Activated naive CD4-positive, alpha-beta T cell treated with anti-CD3 and anti-CD28 coated beads, Interleukin-2, amount 10 ng/mL, durations not matched to agents 7 days and 5 days (primary cell): ENCODE measurements at regions not wholly inside any gene's neighbourhood (a gene's known extent, or its start where the extent isn't known, plus 50 kb on each side); places are given as distances from the start of the nearest gene placed in this dataset.
A peak's percentile ranks its signal among the peaks of the same experiment; 100 is the strongest.

Experiments used
- CTCF ChIA-PET: fragments of 350-600 bp; sonication (Branson Sonifier 250); formaldehyde crosslinking; loops from one replicate; lab custom pipeline; 2021; ENCODE audit warnings: antibody characterized with exemption; lab: Charles Lee
- DNase-seq: peaks from one replicate; pipeline ENCODE4 v3.0.0-alpha.2; 2020
- H3K27ac Mint-ChIP-seq: one replicate; pipeline ENCODE4 v1.8.0; 2021; ENCODE audit warnings: mild to moderate bottlenecking, moderate library complexity, mixed read lengths
- H3K27me3 Mint-ChIP-seq: one replicate; pipeline ENCODE4 v1.8.0; 2021; ENCODE audit warnings: mild to moderate bottlenecking, mixed read lengths
- H3K36me3 Mint-ChIP-seq: one replicate; pipeline ENCODE4 v1.8.0; 2021; ENCODE audit warnings: mixed read lengths
- H3K4me1 Mint-ChIP-seq: one replicate; pipeline ENCODE4 v1.8.0; 2021; ENCODE audit warnings: mixed read lengths
- H3K4me3 Mint-ChIP-seq: one replicate; pipeline ENCODE4 v1.8.0; 2021; ENCODE audit warnings: mild to moderate bottlenecking, moderate library complexity, mixed read lengths
- H3K9me3 Mint-ChIP-seq: one replicate; pipeline ENCODE4 v1.8.0; 2021; ENCODE audit warnings: mixed read lengths

GRCh38 chr3:128569756-128570155, 76.8 kb upstream of the GATA2 start:
- no peak for DNase-seq
- Mint-ChIP-seq H3K27ac (no peak overlapping the region), H3K4me3 (no peak overlapping the region), H3K4me1 (peaks cover 17% of the 10 kb centered on the region), H3K27me3 (peaks cover 50% of the 10 kb centered on the region), H3K36me3 (no peaks in the 10 kb centered on the region), H3K9me3 (no peaks in the 10 kb centered on the region)
- CTCF ChIA-PET, result no interaction called here

DNA sequence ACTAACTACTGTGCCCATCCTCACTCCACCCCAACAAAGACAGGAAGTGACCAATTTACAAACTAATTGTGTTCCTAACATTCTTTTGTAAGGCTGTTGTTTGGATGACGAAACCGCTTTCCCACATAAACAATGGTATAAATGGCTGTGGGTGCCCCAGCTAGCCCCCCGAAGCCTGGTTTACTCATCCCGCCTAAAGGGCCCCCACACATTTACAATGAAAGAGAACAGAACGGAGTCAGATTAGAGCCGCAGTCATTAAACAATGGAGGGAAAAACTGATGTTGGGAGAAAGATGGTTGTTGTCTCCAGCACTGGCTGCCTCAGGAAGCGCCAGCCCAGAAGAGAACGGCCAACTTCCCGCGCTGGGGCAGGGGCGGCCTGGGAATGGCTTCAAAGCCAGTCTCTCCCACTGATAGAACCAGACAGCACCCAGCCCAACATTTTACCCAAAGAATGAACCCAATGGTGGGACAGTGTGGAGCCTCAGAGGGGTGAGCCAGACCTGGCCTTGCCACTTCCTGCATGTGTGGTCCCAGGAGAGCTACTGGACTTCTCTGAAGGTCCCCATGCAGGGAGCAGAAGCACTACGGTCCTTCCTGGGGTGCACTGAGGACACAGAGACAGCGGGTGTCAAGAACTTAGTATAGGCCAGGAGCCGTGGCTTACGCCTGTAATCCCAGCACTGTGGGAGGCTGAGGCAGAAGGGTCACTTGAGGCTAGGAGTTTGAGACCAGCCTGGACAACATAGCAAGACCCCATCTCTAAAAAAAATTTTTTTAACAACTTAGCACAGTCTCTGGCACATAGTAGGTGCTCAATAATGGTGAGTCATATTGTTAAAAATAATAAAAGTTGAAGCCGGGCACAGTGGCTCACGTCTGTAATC, 75.8 kb upstream of the GATA2 start:
- H3K27ac Mint-ChIP-seq, result no peak overlapping the region
- H3K36me3 Mint-ChIP-seq, result no peaks in the 10 kb centered on the region
- CTCF ChIA-PET, result no interaction called here

DNA sequence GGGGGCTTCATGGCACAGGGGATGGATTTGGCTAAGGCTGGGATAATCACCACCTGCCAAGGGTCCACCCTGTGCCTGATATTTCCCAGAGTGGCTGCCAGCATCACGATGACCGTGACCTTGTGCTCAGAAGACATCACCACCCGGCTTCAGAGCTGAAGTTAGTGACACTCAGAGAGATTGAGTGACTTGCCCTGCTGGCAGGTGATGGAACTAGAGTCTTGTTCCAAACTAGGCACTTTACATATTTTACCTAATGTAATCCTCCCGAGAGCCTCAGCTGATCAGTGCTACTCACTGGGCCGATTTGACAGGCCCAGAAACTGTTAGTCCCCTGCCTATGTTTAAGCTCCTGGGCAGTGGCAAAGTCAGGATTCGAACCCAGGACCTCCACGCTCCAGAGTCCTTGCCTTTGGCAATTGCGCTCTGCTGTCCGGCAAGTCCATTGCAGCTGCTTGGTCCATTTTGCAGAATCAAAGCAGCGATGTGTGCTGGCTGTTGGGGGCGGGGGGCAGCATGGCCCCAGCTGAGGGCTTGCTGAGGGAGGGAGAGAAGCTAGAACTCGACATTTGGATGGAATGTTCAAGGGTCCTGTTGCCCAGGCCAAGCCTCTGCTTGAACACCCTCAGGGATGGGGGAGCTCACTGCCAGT, 74.8 kb upstream of the GATA2 start:
- Mint-ChIP-seq H3K9me3 (no peaks in the 10 kb centered on the region), H3K27me3 (peaks cover 36% of the 10 kb centered on the region), H3K4me3 (no peak overlapping the region), H3K36me3 (no peaks in the 10 kb centered on the region), H3K27ac (no peak overlapping the region), H3K4me1 (peaks cover 7% of the 10 kb centered on the region)
- CTCF ChIA-PET, result interaction anchor here (2.0 kb wide), 1 partner anchor 71 kb away, joined by 6 read pairs; no protein-coding TSS in a partner anchor
- no peak for DNase-seq

More for the DNA sequence above, 75.8 kb upstream of the GATA2 start:
- DNase-seq, result no peak
- no peaks in the 10 kb centered on the region for H3K9me3 Mint-ChIP-seq
- no peak overlapping the region for H3K4me3 Mint-ChIP-seq
- H3K27me3 Mint-ChIP-seq, result peaks cover 40% of the 10 kb centered on the region
- peaks cover 17% of the 10 kb centered on the region for H3K4me1 Mint-ChIP-seq

GRCh38 chr3:128567141-128567540, 74.1 kb upstream of the GATA2 start:
- Mint-ChIP-seq H3K27ac (no peak overlapping the region), H3K27me3 (peaks cover 30% of the 10 kb centered on the region), H3K4me3 (no peak overlapping the region), H3K4me1 (no peaks in the 10 kb centered on the region), H3K36me3 (no peaks in the 10 kb centered on the region), H3K9me3 (no peaks in the 10 kb centered on the region)
- CTCF ChIA-PET, result interaction anchor here (2.0 kb wide), 1 partner anchor 70 kb away, joined by 6 read pairs; no protein-coding TSS in a partner anchor
- no peak for DNase-seq

DNA sequence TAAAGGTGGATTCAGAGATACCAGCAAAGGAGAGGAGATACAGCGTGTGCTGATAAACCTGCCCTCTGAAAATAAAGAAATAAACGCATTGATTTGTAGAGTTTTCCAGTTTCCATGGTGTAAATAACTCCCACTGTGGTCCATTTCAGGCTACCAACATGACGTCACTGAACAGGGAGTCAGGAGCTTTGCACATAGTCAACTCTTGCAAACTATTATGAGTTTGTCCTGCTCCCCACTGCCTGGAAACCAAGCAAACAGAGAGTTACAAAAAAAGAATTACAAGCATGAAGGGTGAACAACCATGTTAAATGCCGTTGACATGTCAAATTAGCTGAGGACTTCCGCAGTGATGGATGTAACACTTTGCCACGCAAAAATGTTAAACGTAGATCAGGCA, 70.4 kb upstream of the GATA2 start:
- H3K4me3 Mint-ChIP-seq, result no peak overlapping the region
- no peaks in the 10 kb centered on the region for H3K9me3 Mint-ChIP-seq
- CTCF ChIA-PET, result interaction anchor here (0.7 kb wide), 1 partner anchor 43 kb away, joined by 3 read pairs; no protein-coding TSS in a partner anchor
- DNase-seq, result no peak
- H3K4me1 Mint-ChIP-seq, result peaks cover 10% of the 10 kb centered on the region
- H3K27me3 Mint-ChIP-seq, result peaks cover 46% of the 10 kb centered on the region
- H3K27ac Mint-ChIP-seq, result no peak overlapping the region
- H3K36me3 Mint-ChIP-seq, result no peaks in the 10 kb centered on the region

- no peak overlapping the region for H3K27ac Mint-ChIP-seq
- DNase-seq, result no peak
- H3K4me3 Mint-ChIP-seq, result no peak overlapping the region
- CTCF ChIA-PET, result no interaction called here
- peaks cover 64% of the 10 kb centered on the region for H3K27me3 Mint-ChIP-seq
- no peaks in the 10 kb centered on the region for H3K9me3 Mint-ChIP-seq
- no peaks in the 10 kb centered on the region for H3K36me3 Mint-ChIP-seq
- peaks cover 10% of the 10 kb centered on the region for H3K4me1 Mint-ChIP-seq
These were observed 68.5 kb upstream of the GATA2 start for GRCh38 chr3:128561504-128561903.

GRCh38 chr3:128560768-128561167, 67.8 kb upstream of the GATA2 start:
- H3K9me3 Mint-ChIP-seq, result no peaks in the 10 kb centered on the region
- H3K27me3 Mint-ChIP-seq, result peaks cover 66% of the 10 kb centered on the region
- H3K4me1 Mint-ChIP-seq, result peaks cover 10% of the 10 kb centered on the region
- H3K36me3 Mint-ChIP-seq, result no peaks in the 10 kb centered on the region
- H3K4me3 Mint-ChIP-seq, result no peak overlapping the region
- H3K27ac Mint-ChIP-seq, result no peak overlapping the region
- no peak for DNase-seq
- CTCF ChIA-PET, result interaction anchor here (0.9 kb wide), 1 partner anchor 12 kb away, joined by 3 read pairs; no protein-coding TSS in a partner anchor

DNA sequence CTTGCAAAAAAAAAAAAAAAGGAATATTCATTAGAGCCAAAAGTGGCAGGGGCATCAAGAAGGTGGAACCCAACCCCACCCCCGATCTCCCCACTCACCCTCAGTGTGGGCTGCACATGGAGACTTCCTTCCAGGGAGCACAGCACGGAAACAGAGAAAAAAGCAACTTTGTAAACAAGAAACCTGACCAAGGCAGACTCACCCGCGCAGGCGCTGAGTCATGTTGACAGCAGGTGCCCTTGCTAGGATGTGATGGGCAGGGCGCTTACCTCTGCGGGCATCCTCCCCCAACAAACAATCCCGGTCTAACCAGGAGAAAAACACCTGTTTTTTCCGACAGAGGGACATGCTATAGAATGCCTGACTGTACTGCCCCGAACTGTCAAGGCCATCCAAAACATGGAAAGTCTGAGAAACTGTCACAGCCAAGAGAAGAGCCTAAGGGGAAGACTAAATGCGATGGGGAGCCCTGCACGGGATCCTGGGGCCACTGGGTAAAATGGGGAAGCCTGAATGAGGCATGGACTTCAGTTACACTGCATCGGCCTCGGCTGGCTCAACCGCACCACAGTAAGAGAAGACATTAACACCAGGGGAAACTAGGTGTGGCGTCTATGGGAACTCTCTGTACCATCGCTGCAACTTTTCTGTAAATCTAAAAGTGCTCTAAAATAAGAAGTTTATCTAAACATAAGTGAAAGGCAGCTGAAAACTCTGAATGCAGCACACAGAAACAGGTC, 66.7 kb upstream of the GATA2 start:
- Mint-ChIP-seq H3K36me3 (no peaks in the 10 kb centered on the region), H3K27ac (no peak overlapping the region), H3K4me1 (peaks cover 13% of the 10 kb centered on the region), H3K4me3 (no peak overlapping the region), H3K27me3 (peaks cover 70% of the 10 kb centered on the region), H3K9me3 (no peaks in the 10 kb centered on the region)
- CTCF ChIA-PET, result no interaction called here
- peak; percentile 60 for DNase-seq

DNA sequence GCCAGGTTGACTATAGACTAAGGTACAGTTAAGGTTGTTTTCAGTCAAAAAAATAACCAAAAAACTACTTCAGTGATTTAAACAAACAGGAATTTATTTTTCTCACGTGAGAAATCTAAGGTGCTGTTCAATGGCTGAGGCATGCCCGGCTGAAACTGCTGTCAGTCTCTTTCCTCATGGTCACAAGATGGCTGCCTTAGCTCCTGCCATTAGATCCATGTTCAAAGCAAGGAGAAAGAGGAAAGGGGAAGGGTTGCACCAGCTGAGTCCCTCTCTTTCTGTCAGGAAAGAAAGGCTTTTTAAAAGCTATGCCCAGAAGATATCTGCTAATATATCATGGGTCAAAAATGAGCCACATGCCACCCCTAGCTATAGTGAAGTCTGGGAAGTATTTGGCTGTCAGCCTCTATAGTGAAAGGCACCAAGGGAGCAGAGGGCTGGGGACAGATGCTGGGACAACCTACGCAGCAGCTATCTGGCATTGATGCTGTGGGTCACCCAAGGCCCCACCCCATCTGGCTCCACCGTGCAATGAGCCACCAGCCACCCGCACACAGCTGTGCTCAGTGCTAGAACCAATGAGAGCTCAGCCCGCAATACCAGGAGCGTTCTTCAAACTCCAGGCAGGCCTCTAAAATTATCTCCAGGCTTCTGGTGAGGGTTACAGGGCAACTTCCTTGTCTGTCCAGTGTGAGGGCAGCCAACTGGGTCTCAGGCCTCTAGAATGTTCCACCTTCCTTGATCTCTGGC, 64.7 kb upstream of the GATA2 start:
- Mint-ChIP-seq H3K27me3 (peaks cover 83% of the 10 kb centered on the region), H3K36me3 (no peaks in the 10 kb centered on the region), H3K9me3 (no peaks in the 10 kb centered on the region), H3K27ac (no peak overlapping the region), H3K4me1 (peaks cover 14% of the 10 kb centered on the region), H3K4me3 (no peak overlapping the region)
- CTCF ChIA-PET, result interaction anchor here (0.7 kb wide), 1 partner anchor 305 kb away, joined by 3 read pairs; no protein-coding TSS in a partner anchor
- no peak for DNase-seq

DNA sequence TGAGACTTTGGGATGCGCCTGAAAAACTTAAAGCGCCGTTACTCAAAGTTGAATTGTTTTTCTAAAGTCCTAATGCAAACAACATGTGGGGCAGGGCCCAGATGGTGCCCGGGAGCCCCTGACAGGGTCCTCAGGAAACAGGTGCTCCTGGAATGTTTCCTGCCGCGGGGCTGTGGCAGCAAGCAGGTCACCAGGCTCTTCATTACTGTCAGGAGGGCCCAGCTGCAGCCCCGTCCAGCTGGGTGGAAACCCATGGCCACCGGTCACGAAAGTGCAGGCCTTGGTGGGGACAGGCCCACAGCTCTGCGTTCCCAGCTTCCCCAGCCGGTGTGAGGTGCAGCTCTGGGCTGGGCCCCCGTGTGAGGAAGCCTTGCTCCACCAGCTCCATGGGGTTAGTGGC, 63.9 kb upstream of the GATA2 start:
- Mint-ChIP-seq H3K27me3 (peaks cover 91% of the 10 kb centered on the region), H3K4me1 (peaks cover 14% of the 10 kb centered on the region), H3K27ac (no peak overlapping the region), H3K9me3 (no peaks in the 10 kb centered on the region), H3K4me3 (no peak overlapping the region), H3K36me3 (no peaks in the 10 kb centered on the region)
- CTCF ChIA-PET, result no interaction called here
- no peak for DNase-seq

GRCh38 chr3:128556384-128556783, 63.4 kb upstream of the GATA2 start:
- no peaks in the 10 kb centered on the region for H3K36me3 Mint-ChIP-seq
- peaks cover 14% of the 10 kb centered on the region for H3K4me1 Mint-ChIP-seq
- DNase-seq, result no peak
- peaks cover 91% of the 10 kb centered on the region for H3K27me3 Mint-ChIP-seq
- H3K9me3 Mint-ChIP-seq, result no peaks in the 10 kb centered on the region
- CTCF ChIA-PET, result no interaction called here
- H3K4me3 Mint-ChIP-seq, result no peak overlapping the region
- no peak overlapping the region for H3K27ac Mint-ChIP-seq

- peaks cover 91% of the 10 kb centered on the region for H3K27me3 Mint-ChIP-seq
- no peaks in the 10 kb centered on the region for H3K9me3 Mint-ChIP-seq
- no peak overlapping the region for H3K27ac Mint-ChIP-seq
- no peak for DNase-seq
- CTCF ChIA-PET, result no interaction called here
- no peaks in the 10 kb centered on the region for H3K36me3 Mint-ChIP-seq
- H3K4me1 Mint-ChIP-seq, result peaks cover 14% of the 10 kb centered on the region
- H3K4me3 Mint-ChIP-seq, result no peak overlapping the region
These were observed 62.8 kb upstream of the GATA2 start for GRCh38 chr3:128555841-128556240.

DNA sequence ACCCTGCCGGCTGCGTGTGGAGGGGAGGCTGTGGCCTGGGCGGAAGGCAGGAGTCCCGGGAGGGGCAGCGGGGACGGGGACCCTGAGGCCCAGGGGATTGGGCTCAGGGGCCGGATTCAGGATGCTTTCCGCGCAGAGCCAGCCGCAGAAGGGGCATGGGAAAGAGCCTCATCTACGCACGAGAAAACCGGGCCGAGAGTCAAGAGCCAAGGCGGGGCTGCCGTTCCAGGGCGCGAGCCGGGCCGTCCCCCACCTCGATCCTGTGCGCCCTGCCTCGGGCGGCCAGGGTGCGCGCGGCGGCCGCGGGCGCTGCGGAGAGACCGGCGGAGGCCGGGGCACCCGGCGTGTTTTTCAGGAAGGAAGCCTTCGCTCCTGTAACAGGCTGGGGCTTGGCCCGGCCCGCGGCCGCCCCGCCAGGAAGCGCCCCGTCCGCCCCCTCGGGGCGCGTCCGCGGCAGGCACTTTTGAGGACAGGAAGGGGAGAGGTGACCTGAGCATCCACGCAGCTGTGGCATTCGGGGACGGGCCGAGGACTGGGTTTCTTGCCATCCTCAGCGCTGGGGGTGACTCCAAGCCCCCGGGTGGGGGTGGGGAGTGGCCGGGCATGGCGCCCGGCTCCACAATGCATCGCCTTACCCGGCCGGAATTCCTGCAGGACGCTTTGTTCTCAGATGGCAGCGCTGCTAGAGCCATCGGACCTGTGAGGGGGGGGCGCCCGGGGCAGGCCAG, 62.3 kb upstream of the GATA2 start:
- Mint-ChIP-seq H3K4me3 (no peak overlapping the region), H3K36me3 (no peaks in the 10 kb centered on the region), H3K27ac (no peak overlapping the region), H3K27me3 (peaks cover 95% of the 10 kb centered on the region), H3K4me1 (peaks cover 14% of the 10 kb centered on the region), H3K9me3 (no peaks in the 10 kb centered on the region)
- peak; percentile 35 for DNase-seq
- CTCF ChIA-PET, result no interaction called here
